OCI-LY3 (cell line): ENCODE measurements at regions not wholly inside any gene's neighbourhood (a gene's known extent, or its start where the extent isn't known, plus 50 kb on each side); places are given as distances from the start of the nearest gene placed in this dataset.
A peak's percentile ranks its signal among the peaks of the same experiment; 100 is the strongest.

Source experiments
- H2AFZ ChIP-seq: fragments of 200-600, 300-600 bp; shearing (Covaris generic); 2 replicates; pipeline ENCODE4 v1.6.0; 2014; ENCODE audit warnings: antibody characterized with exemption, low read depth, low read length
- H3K27ac ChIP-seq: fragments of 200-600, 300-600 bp; sonication (generic); 2 replicates; pipeline ENCODE4 v1.5.1; 2014; ENCODE audit warnings: mild to moderate bottlenecking, low read length, moderate library complexity, mixed read lengths
- H3K27me3 ChIP-seq: fragments of 200-600, 300-600 bp; sonication (generic); 2 replicates; pipeline ENCODE4 v1.6.1; 2014; ENCODE audit warnings: low read depth, low read length, mixed read lengths
- H3K36me3 ChIP-seq: fragments of 200-600, 300-600 bp; sonication (generic); replicated peaks from 2 replicates; pipeline ENCODE3; 2014; ENCODE audit warnings: low read depth, low read length, mixed read lengths
- H3K4me1 ChIP-seq: fragments of 300-600, 200-600 bp; sonication (generic); 2 replicates; pipeline ENCODE4 v1.6.1; 2014; ENCODE audit warnings: low read length, mixed read lengths
- H3K4me2 ChIP-seq: fragments of 200-600, 300-600 bp; sonication (generic); 2 replicates; pipeline ENCODE4 v1.6.1; 2014; ENCODE audit warnings: low read length, mixed read lengths
- H3K4me3 ChIP-seq: fragments of 300-600, 200-600 bp; sonication (generic); 2 replicates; pipeline ENCODE4 v1.5.1; 2014; ENCODE audit warnings: antibody characterized with exemption, mild to moderate bottlenecking, low read length, moderate library complexity
- H3K79me2 ChIP-seq: fragments of 300-600, 200-600 bp; shearing (Covaris generic); 2 replicates; pipeline ENCODE4 v1.6.1; 2014; ENCODE audit warnings: mild to moderate bottlenecking, low read length, mixed read lengths
- H3K9ac ChIP-seq: fragments of 300-600, 200-600 bp; shearing (Covaris generic); 2 replicates; pipeline ENCODE4 v1.6.0; 2014; ENCODE audit warnings: mild to moderate bottlenecking, low read length, moderate library complexity
- H3K9me3 ChIP-seq: fragments of 200-600, 300-600 bp; shearing (Covaris generic); 2 replicates; pipeline ENCODE4 v1.6.1; 2014; ENCODE audit warnings: low read length, mixed read lengths; ENCODE audit not compliant: insufficient read depth
- H4K20me1 ChIP-seq: fragments of 200-600, 300-600 bp; sonication (generic); 2 replicates; pipeline ENCODE4 v1.6.1; 2016; ENCODE audit warnings: low read length, mixed read lengths; ENCODE audit not compliant: insufficient read depth
- CTCF ChIP-seq: fragments of 200-600, 300-600 bp; sonication (generic); IDR thresholded peaks from 2 replicates; pipeline ENCODE4 v1.5.1; 2014; ENCODE audit warnings: antibody characterized with exemption, low read length, low read depth
- EZH2phosphoT487 ChIP-seq: fragments of 200-600 bp; shearing (Covaris generic); IDR thresholded peaks from 2 replicates; pipeline ENCODE4 v1.6.1; 2018; ENCODE audit warnings: antibody characterized with exemption, mixed run types, low read depth

GRCh38 chr18:27619906-27620305 lies 434.8 kb upstream of the CHST9 start:
- no peaks in the 10 kb centered on the region for H4K20me1 ChIP-seq
- H3K36me3 ChIP-seq, result peaks cover 22% of the 10 kb centered on the region
- H3K4me3 ChIP-seq, result no peak overlapping the region
- H3K9ac ChIP-seq, result no peak overlapping the region
- H3K9me3 ChIP-seq, result peaks cover 4% of the 10 kb centered on the region; the same call in 1 of the 2 replicates
- H2AFZ ChIP-seq, result no peak overlapping the region
- H3K27me3 ChIP-seq, result no peaks in the 10 kb centered on the region
- no peaks in the 10 kb centered on the region for H3K79me2 ChIP-seq
- no peak overlapping the region for H3K4me2 ChIP-seq
- TF ChIP-seq CTCF, result no peak
- H3K27ac ChIP-seq, result no peak overlapping the region
- peaks cover 73% of the 10 kb centered on the region for H3K4me1 ChIP-seq

GRCh38 chr18:27619090-27619772 lies 434.1 kb upstream of the CHST9 start:
- no peak overlapping the region for H3K27ac ChIP-seq
- H3K27me3 ChIP-seq, result no peaks in the 10 kb centered on the region
- no peak overlapping the region for H3K4me3 ChIP-seq
- no peaks in the 10 kb centered on the region for H3K79me2 ChIP-seq
- H3K4me2 ChIP-seq, result no peak overlapping the region
- no peak overlapping the region for H2AFZ ChIP-seq
- H4K20me1 ChIP-seq, result no peaks in the 10 kb centered on the region
- H3K36me3 ChIP-seq, result peaks cover 22% of the 10 kb centered on the region
- peaks cover 4% of the 10 kb centered on the region; the same call in 1 of the 2 replicates for H3K9me3 ChIP-seq
- H3K4me1 ChIP-seq, result peaks cover 73% of the 10 kb centered on the region
- no peak for TF ChIP-seq EZH2phosphoT487
- TF ChIP-seq CTCF, result no peak
- H3K9ac ChIP-seq, result no peak overlapping the region

GRCh38 chr18:27616324-27616723 lies 431.2 kb upstream of the CHST9 start:
- H2AFZ ChIP-seq, result peak overlapping the region; percentile 24
- H3K27ac ChIP-seq, result peak overlapping the region; percentile 99
- peak overlapping the region; percentile 88 for H3K4me2 ChIP-seq
- H3K9me3 ChIP-seq, result peaks cover 4% of the 10 kb centered on the region; the same call in 1 of the 2 replicates
- H3K9ac ChIP-seq, result peak overlapping the region; percentile 82
- H3K4me1 ChIP-seq, result peaks cover 47% of the 10 kb centered on the region
- peak overlapping the region; percentile 56 for H3K4me3 ChIP-seq
- no peaks in the 10 kb centered on the region for H3K79me2 ChIP-seq
- peaks cover 22% of the 10 kb centered on the region for H3K36me3 ChIP-seq
- TF ChIP-seq CTCF (peak; percentile 17), EZH2phosphoT487 (no peak)
- H4K20me1 ChIP-seq, result no peaks in the 10 kb centered on the region
- no peaks in the 10 kb centered on the region for H3K27me3 ChIP-seq

GRCh38 chr18:27614951-27615844 lies 430.1 kb upstream of the CHST9 start:
- Histone ChIP-seq H3K4me1 (peaks cover 36% of the 10 kb centered on the region), H3K9me3 (peaks cover 4% of the 10 kb centered on the region; the same call in 1 of the 2 replicates), H3K27ac (peak overlapping the region; percentile 99), H3K36me3 (peaks cover 18% of the 10 kb centered on the region), H3K27me3 (no peaks in the 10 kb centered on the region), H3K4me2 (peak overlapping the region; percentile 88), H3K4me3 (peak overlapping the region; percentile 56), H4K20me1 (no peaks in the 10 kb centered on the region), H3K79me2 (no peaks in the 10 kb centered on the region), H3K9ac (peak overlapping the region; percentile 82), H2AFZ (peak overlapping the region; percentile 24; the same call in 1 of the 2 replicates)
- TF ChIP-seq EZH2phosphoT487 (no peak), CTCF (no peak)
